Stimulated activated CD4-positive, alpha-beta T cell treated with anti-CD3 and anti-CD28 coated beads, Interleukin-15, amount 100 ng/mL, for 48 hours (primary cell): ENCODE measurements at regions not wholly inside any gene's neighbourhood (a gene's known extent, or its start where the extent isn't known, plus 50 kb on each side); places are given as distances from the start of the nearest gene placed in this dataset.

Source experiments
- DNase-seq, 2 donors: peaks; one replicate each; pipeline ENCODE4 v3.0.0-alpha.2; 2020; ENCODE audit warnings: low read depth in 2 of 2

DNA sequence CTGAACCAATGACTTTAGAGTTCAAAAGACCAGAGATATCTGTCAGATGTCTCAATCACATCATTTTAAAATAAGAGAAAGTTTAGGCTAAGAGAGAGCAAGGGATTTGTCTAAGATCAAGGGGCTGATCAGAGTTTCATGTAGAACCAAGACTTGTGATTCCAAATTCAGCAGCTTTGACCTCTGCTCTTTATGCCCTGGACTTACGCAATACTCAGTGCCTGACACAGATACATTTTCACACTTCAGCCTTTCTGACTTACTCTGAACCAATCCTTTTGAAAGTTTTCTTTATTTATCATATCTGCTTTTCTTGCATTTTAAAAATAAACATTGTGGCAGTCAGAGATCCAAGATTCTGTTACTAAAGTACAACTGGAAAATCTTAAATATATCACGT lies 428.0 kb downstream of the PLPP3 start:
- no peak for DNase-seq

DNA sequence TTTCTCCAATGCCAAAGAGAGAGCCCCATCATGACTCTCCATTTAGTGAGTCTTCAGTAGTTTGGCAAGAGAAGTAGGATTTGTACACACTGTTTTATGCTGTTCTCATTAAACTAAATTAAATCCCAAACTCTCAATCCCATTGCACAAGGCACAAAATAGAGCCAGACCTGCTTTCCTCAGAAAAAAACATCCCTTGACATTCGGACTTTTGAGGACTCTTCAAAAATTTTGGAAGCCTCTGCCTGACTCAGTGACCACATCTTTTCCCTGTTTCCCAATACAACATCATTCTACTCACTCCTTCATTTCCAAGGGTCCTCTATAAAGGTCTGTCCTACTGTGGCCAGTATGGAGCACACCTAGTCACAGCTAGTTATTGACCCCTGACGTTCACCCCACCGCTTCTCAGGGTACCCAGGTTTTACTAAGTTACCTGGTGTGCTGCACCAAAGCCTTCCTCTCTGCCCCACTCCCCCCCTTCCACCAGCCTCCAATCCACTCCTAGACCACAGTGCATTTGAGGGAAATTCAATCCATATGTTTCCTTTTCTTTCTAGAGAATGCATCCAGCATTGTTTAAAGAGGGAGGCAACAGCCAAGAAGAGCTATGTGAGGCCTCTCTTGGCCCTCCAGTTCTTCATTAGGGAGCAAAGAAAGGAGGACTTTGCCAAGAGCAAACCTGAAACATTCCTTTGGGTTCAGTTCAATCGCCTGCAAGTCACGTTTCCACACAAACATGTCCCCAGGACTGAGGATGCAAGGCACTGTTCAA lies 428.7 kb downstream of the PLPP3 start:
- DNase-seq, result no peak

DNA sequence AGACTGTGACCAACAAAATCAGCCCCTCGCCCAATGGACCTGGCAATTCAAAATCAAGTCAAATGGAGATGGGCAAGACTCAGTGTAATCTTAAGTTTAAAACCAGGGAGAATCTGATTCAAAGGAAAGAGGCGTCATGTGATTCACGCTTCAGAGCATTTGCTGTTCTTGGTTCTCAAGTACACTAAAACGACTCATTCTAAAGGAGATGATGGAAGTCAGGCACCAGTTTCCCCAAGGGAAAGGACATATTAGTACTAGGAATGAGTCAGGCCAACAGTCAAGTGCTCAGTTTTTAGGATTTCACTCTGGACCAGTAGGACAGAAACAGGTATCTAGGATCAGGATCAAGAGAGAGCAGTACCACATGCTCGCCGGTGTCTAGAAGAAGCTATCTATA lies 429.6 kb downstream of the PLPP3 start:
- DNase-seq, result no peak

DNA sequence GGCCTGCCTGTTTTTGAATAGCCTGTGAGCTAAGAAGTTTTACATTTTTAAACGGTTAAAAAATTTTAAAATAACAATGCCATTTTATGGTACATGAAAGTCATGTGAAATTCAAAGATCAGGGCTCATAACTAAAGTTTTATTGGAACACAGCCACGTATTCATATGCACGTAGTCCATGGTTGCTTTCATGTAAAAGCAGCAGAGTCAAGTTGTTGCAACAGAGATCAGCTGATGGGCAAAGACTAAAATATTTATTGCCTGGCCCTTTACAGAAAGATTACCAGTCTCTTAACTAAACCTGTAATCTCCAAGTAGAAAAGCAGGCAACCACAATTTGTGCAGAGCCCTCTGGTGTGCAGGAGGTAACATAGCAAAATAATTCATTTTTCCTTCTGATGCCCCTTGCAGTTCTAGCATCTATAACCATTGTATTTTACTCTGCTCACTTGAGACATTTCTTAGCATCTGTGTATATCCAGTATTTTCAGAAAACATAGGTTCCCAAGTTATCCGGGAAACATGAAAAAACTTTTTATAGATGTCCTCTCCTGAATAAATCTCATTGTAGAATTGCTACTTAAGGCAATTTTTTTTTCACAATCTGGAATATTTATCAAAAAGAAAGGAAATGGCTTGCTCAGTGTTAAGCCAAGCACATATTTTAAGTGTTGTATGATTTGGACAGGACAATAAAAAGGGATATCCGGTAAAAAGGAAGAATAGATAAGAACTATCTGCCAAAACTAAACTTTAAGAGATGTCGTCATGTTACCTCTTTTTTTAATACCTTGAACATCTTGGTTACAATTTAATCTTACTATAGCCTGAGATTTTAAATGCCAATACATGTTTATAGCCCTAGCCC lies 430.8 kb downstream of the PLPP3 start:
- DNase-seq, result no peak

DNA sequence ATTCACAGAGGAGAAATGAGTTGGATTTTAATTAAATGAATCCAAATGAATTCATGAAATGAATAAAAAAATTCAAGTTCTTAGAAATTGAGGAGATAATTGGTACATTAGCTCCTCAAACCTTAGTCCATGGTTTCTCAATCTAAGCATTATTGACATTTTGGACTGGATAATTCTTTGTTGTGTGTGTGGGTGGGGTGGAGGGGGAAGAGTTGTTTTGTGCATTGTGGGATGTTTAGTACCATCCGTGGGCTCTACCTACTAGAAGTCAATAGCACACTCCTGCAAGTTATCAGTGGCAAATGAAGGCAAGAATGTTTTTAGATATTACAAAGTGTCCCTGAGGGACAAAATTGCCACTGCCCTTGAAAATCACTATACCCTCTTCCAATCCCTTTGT lies 431.9 kb downstream of the PLPP3 start:
- DNase-seq, result no peak

DNA sequence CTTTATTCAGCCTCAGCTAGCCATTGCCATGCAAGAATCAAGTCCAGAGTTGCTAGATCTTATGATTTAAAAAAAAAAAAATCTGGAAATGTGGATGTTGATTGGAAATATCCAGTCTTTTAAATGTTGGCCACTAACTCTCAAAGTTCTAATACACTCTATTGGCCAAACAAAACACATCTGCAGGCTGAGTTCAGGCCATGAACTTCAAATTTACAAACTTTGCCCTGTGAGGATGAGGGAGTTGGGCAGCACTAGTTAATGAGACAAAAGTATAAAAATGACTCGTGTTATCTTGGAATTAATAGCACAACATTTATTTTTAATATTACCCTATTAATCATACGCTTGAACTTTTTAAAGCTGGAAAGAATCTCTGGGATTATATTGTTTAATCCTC lies 432.3 kb downstream of the PLPP3 start:
- DNase-seq, result no peak

DNA sequence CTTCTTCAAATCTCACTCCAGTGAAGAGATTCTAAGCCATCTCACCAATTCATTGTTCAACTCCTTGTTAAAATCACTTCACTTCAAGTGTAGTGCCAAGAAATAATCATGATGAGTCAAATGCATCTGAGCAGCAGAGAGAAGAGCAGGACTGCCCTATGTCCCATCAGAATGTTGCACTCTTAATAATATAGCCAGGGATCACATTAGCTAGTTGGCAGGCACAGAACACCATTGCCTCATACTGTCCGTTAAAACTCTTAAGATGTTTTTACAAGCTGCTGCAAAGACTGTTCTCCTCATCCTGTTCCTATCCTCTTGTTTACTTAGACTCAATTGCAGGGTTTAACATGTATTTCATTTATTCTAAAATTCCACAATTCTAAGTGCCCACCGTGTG lies 432.9 kb downstream of the PLPP3 start:
- DNase-seq, result no peak

DNA sequence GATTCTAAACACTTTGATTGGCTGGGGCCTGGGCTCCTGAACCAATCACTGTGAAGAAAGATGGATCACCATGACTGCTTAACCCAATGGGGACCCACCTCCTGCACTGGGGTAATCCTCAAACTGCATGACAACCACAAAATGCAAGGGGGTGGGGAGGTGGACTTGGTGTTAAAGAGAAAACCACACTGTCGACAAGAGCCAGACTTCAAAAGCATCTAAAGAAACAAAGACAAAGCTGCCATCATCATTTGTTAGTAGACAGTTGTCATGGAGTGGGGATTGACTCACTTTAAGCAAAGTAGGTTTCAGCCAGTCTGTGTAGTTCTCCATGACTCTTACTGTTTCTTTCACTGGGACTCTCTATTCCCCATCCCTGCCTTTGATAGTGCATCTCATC lies 433.8 kb downstream of the PLPP3 start:
- DNase-seq, result no peak

DNA sequence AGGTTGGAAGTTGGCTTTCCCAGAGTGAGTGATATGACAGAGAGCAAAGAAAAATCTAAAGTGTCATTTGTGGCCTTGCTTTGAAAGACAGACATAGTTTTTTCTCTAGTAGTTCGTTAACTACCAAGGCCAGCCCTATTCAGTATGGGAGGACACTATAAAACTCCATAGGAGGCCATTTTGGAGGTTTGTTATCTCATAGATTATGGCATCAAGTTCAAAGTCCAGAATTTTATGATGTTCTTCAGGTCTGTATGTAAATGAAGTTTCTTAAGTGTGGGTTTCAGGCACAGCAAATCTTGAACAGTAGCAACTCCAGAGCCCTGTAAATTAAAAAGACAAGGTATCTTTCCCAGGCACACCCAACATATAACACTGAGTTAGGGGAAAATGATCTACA lies 437.1 kb downstream of the PLPP3 start:
- no peak for DNase-seq

DNA sequence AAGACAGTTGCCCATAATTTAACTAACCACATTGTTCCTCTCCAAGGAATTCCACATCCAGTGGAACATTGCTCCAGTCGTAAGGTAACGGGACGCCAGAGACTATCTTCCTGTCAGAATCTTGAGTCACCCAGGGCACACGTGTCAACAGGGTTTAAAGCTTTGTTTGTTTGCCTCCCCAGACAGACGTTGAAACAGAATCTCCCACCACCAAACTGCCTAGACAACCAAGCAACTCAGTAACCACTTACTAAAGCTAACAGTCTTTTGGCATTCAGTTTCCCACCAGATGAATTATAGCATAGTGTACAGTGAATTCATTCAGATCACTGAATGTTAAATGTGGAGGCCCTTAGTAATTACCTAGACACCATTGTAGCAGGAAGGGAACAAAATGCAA lies 439.5 kb downstream of the PLPP3 start:
- no peak for DNase-seq

DNA sequence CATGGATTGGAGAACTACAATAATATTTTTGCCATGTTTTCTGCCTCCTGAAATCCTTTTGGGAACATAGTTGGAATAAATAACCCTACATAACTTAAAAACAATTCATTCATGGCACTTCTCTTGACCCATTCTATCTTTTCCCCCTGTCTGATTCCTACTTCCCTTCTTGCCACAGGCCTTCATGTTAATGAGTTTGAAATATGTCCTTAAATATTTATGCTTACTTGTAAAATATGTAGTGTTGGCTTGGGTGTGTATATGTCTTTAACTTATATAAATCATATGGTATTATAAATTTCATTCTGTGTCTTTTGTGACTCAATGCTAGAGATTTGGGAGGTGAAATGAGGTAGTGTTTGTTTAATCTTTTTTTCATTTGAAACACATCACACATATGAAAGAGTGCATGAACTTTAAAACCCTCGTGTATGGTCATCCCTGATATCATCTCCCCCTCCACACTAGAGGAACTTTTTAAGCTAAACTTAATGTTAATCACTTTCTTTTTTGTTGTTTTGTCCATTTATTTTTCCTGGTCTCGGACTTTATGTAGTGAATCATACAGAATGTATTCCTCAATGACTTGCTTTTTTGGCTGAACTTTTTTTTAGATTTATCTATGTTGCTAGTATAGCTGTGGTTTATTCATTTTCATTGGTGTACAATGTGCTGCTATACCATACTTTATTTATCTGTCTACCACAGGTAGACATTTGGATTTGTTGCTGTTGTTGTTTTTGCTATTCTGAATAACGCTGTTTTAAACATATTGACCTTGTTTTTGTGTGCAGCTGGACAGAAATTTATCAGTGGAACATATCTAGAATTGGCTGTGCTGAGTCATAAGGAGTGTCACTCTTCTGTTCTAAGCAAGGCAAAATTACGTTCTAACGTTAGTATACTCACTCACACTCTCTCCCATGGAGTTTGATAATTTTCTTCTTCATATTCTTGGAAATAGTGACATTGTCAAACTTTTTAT lies 441.6 kb downstream of the PLPP3 start:
- no peak for DNase-seq

DNA sequence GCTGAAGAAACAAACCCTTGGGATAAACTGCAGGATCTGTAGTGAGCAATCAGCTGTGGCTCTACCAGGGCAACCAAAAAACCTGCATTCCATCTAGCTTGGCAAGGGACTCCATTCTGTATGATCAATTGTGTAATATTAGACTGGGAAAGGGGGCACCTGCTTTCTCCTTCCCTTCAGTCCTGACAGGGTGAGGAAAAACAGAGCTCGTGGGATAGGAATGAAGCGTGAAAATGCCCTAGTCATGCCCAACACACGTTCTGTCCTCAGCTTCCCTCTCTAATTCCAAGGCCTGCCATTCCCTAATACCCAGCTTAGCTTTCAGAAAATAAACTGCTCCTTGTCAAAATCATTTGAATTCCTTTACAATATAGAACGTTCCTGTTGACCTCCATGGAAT lies 442.3 kb downstream of the PLPP3 start:
- no peak for DNase-seq

DNA sequence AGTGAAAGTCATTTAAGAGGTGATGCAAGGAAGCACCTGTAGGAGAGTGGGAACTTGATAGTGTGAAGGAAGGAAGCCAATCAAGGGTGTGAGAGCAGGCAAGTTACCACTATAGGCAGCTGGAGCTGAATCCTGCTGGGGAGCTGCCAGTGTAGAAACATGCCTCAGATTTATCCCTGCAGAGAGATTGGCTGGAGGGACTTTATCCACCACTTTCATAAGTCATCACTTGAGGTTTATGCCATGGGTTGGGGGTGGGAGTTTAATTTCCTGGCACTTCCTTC lies 443.6 kb downstream of the PLPP3 start:
- DNase-seq, result no peak

DNA sequence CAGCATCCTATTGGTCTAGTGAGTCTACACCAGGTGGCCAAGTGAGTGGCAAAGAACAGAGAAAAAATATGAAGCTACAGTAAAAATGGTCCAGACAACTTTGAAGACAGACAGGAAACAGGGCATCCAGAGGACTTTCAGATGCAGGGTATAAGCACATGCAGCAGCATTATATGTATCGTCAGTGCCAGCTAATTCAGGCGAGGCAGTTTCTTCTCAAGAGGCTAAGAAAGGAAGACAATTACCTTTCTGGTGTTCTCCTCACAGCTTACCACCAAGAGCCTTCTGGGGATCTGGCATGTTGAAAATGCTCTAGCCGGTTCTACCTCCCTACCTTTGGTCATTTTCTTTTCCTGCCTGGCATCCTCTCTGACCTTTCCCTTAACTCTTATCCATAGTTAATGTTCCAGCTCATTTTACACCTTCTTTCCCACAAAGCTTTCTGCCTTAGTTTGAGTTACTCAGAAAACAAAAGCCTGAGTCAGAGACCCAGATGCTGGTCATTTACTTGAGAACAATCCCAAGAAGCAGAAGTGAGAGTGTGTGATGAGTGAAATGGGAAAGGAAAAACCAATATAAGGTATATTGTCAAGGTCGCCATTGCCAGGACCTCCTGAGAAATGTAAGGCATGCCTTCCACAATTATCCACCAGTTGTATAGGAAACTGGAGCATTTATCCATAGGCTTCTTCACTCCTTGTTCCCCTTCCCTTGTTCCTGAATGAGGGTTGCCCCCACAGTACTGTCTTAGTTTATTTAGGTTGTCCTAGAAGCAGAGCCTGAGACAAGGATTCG lies 444.1 kb downstream of the PLPP3 start:
- DNase-seq, result no peak

DNA sequence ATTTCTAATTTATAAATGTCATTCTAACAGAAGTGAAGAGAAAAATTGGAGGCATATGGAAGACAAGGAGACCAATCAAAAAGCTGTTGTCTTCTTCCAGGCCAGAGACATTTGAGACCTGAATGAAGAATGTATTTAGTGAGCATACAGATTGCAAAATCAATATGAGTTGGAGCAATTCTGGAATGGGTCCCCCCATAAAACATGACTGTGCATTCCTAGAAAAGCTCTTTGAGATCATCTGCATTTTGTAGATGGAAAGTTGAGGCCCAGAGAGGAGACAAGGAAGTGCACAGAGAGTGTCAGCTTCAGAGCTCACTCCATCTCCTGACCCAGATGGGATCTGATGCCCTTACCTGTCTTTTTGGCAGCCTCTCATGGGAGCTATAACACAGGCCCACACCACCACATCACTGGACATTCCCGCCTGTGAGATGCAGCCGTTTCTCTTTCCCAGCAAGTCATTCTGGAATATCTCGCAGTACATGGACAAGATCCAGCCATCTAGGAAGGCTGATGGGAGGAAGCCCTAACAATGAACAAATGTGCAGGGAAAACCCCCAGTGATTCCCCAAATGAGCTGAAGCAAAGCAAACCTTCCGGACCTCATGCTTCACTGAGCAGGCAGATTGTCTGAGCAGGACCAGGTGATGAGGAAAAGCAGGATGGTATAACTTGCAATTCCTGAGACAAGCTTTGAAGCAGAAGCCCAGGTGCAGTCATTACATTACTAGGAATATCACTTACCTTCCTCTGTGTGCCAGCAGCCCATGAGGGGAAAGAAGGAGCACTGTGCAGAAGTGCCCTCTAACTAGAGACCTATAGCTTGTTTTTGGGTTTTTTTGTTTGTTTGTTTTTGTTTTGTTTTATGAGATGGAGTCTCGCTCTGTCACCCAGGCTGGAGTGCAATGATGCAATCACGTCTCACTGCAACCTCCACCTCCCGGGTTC lies 445.6 kb downstream of the PLPP3 start:
- no peak for DNase-seq

DNA sequence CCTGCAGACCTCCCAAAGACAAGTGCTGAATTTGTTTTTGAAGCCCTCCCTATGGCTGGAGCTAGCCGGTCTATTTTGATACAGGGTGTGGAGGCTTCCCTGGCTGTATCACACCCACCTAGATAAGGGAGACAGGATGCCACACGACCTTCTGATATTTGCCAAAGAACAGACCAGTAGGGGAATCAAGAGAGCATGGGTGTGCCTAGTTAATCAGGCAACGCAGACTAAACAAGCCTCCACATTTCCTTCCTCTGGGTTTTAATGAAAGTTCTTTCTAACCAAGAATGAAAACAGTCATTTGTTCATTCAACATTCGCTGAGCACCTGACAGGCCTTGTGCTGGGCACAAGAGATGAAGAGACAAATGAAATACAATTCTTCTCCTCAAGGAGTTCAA lies 446.8 kb downstream of the PLPP3 start:
- no peak for DNase-seq

DNA sequence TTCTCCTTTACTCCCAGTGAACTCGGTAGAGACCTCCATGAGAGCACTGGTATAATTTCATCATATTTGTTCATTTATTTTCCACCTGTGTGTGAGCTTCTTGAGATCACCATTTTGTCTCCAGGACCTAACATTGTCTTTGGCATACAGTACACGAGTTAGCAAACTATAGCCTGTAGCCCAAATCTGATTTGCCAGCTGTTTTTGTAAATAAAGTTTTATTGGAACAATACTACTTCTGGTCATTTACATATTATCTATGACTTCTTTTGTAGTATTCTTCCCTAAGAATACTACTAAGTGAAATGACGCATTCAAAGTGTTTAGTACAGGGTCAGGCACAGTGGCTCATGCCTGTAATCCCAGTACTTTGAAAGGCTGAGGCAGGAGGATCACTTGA lies 449.5 kb downstream of the PLPP3 start:
- no peak for DNase-seq

DNA sequence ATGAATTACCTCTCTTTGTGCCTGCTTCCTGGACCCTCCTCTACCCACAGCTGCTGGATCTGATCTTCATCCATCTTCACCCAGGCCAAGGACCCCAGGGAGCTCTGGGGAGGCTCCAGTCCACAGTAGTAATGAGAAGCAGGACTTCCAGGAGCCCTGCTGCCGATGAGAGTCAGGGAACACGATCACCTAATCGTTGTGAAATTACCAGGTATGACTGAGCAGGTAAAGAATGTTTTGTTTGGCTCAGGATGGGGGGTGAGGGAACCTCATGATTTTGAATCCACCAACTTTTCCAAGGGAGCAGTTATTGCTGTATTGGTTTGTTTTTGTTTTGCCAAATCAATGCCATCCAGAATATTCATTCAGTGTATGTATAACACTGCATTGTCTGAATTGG lies 454.0 kb downstream of the PLPP3 start:
- DNase-seq, result no peak

DNA sequence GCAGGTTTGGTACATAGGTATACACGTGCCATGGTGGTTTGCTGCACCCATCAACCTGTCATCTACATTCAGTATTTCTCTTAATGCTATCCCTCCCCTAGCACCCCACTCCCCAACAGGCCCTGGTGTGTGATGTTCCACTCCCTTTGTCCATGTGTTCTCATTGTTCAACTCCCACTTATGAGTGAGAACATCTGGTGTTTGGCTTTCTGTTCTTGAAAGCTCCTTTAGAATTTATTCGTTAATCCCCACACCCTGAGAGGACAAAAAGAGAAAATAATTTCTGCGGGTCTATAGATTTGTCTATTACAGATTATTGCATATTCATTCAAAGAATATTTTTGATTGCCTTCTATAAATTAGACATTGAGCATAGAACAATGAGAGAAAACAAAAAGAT lies 455.5 kb downstream of the PLPP3 start:
- no peak for DNase-seq

DNA sequence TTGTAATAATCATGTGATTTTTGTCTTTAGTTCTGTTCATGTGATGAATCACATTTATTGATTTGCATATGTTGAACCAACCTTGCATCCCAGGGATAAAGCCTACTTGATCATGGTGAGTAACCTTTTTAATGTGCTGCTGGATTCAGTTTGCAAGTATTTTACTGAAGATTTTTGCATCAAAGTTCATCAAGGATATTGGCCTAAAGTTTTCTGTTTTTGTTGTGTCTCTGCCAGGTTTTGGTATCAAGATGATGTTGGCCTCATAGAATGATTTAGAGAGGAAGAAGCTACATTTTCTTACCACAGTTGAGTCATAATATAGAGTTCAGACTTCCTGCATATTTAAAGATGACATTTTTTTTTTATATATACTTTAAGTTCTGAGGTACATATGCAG lies 455.9 kb downstream of the PLPP3 start:
- no peak for DNase-seq
